GM12878 (cell line): ENCODE measurements at regions not wholly inside any gene's neighbourhood (a gene's known extent, or its start where the extent isn't known, plus 50 kb on each side); places are given as distances from the start of the nearest gene placed in this dataset.

Experiments used
- ATAC-seq: fragments of 200-7000 bp; cut with Tn5 transposase; 3 replicates; pipeline ENCODE4 v1.9.1; 2020; ENCODE audit warnings: mild to moderate bottlenecking, moderate library complexity
- BruUV-seq: library from RNA; stranded (reverse); fragments of 400-500 nt; replicated peaks from 2 replicates; lab custom pipeline; 2021; lab: Mats Ljungman, UMichigan
- CTCF ChIA-PET: fragments of 300-600 bp; sonication (Branson Sonifier 250); formaldehyde crosslinking; extraction: SDS; loops from one replicate; lab custom pipeline; 2021; ENCODE audit warnings: inconsistent platforms; lab: Yijun Ruan, JAX
- POLR2A ChIA-PET: fragments of 350-600 bp; formaldehyde crosslinking; extraction: SDS; loops from one replicate; lab custom pipeline; 2021; ENCODE audit warnings: inconsistent platforms; lab: Charles Lee
- RAD21 ChIA-PET: fragments of 300-600 bp; sonication (Branson Sonifier 250); formaldehyde crosslinking; loops from one replicate; lab custom pipeline; 2023; ENCODE audit warnings: antibody characterized with exemption; ENCODE audit not compliant: unreplicated experiment; lab: Charles Lee
- SMC1A ChIA-PET: fragments of 300-600 bp; sonication (Branson Sonifier 250); formaldehyde crosslinking; loops from one replicate; lab custom pipeline; 2023; ENCODE audit not compliant: unreplicated experiment, uncharacterized antibody; lab: Charles Lee
- DNase-seq: peaks from one replicate; pipeline ENCODE4 v3.0.0-alpha.2; 2011; ENCODE audit warnings: low read depth, low spot score
- FAIRE-seq: peaks from 3 replicates; lab custom pipeline; 2011; peaks lifted over from hg19 to GRCh38; lab: Jason Lieb, UNC
- H2AFZ ChIP-seq: 2 replicates; pipeline ENCODE4 v1.6.0; 2011; ENCODE audit warnings: low read depth, low read length, control low read depth; ENCODE audit not compliant: control insufficient read depth
- H3K27ac ChIP-seq: 2 replicates; pipeline ENCODE4 v1.5.1; 2011; ENCODE audit warnings: control low read depth; ENCODE audit not compliant: control insufficient read depth, insufficient read depth
- H3K27me3 ChIP-seq, 2 experiments: replicated peaks in 1 of 2; 2 replicates each; pipeline versions ENCODE4 v1.6.0 to v1.6.1; 2011; ENCODE audit warnings: low read length in 1 of 2; ENCODE audit not compliant: control insufficient read depth in 2 of 2, insufficient read depth in 2 of 2
- H3K36me3 ChIP-seq, 2 experiments: 2 replicates each; pipeline ENCODE4 v1.5.1; 2011; ENCODE audit warnings: low read length in 1 of 2; ENCODE audit not compliant: control insufficient read depth in 2 of 2, insufficient read depth in 2 of 2
- H3K4me1 ChIP-seq: 2 replicates; pipeline ENCODE4 v1.6.1; 2011; ENCODE audit warnings: mild to moderate bottlenecking, low read length, moderate library complexity, mixed read lengths; ENCODE audit not compliant: control insufficient read depth, insufficient read depth
- H3K4me2 ChIP-seq: 2 replicates; pipeline ENCODE4 v1.6.0; 2011; ENCODE audit warnings: control low read depth; ENCODE audit not compliant: control insufficient read depth, insufficient read depth
- H3K4me3 ChIP-seq: fragments of 200-600 bp; sonication (generic); 2 replicates; pipeline ENCODE4 v1.5.1; 2016
- H3K79me2 ChIP-seq: 2 replicates; pipeline ENCODE4 v1.6.0; 2011; ENCODE audit warnings: low read length; ENCODE audit not compliant: control insufficient read depth, insufficient read depth
- H3K9ac ChIP-seq: 2 replicates; pipeline ENCODE4 v1.8.0; 2011; ENCODE audit warnings: low read length, control low read depth, mixed read lengths; ENCODE audit not compliant: control insufficient read depth, insufficient read depth
- H3K9me3 ChIP-seq: replicated peaks from 3 replicates; pipeline ENCODE4 v1.5.1; 2011; ENCODE audit warnings: mild to moderate bottlenecking, low read length; ENCODE audit not compliant: control insufficient read depth, insufficient read depth
- H4K20me1 ChIP-seq: 2 replicates; pipeline ENCODE4 v1.6.0; 2011; ENCODE audit not compliant: control insufficient read depth, insufficient read depth
- BACH1 ChIP-seq: fragments of 450-650 bp; IDR thresholded peaks from 2 replicates; pipeline ENCODE4 v1.6.1; 2017; ENCODE audit warnings: mild to moderate bottlenecking, borderline replicate concordance
- CBX3 ChIP-seq: fragments of 200-600 bp; sonication (generic); IDR thresholded peaks from 2 replicates; pipeline ENCODE4 v1.6.1; 2016; ENCODE audit warnings: low read depth, borderline replicate concordance
- GATAD2B ChIP-seq: fragments of 450-650 bp; conservative IDR thresholded peaks from 2 replicates; pipeline ENCODE4 v1.6.1; 2017; ENCODE audit warnings: low read depth, mild to moderate bottlenecking, moderate library complexity
- JUND ChIP-seq: IDR thresholded peaks from 2 replicates; pipeline ENCODE4 v1.6.1; 2012; ENCODE audit warnings: low read depth, mild to moderate bottlenecking, low read length, improper control_type of control experiment, moderate library complexity
- LARP7 ChIP-seq: fragments of 450-650 bp; IDR thresholded peaks from 2 replicates; pipeline ENCODE4 v1.6.1; 2017; ENCODE audit warnings: mild to moderate bottlenecking
- RAD21 ChIP-seq: IDR thresholded peaks from 2 replicates; pipeline ENCODE4 v1.6.1; 2011; ENCODE audit warnings: mild to moderate bottlenecking, low read depth, low read length, moderate library complexity; ENCODE audit not compliant: insufficient read depth
- SMC3 ChIP-seq: IDR thresholded peaks from 2 replicates; pipeline ENCODE4 v1.6.1; 2011; ENCODE audit warnings: low read length, improper control_type of control experiment, borderline replicate concordance
- STAT1 ChIP-seq: fragments of 450-650 bp; conservative IDR thresholded peaks from 2 replicates; pipeline ENCODE4 v1.6.1; 2014; ENCODE audit warnings: antibody characterized with exemption, mild to moderate bottlenecking
- SUZ12 ChIP-seq: fragments of 200-600 bp; sonication (generic); IDR thresholded peaks from one replicate; pipeline ENCODE4 v1.6.1; 2018; ENCODE audit warnings: antibody characterized with exemption, mild to moderate bottlenecking; ENCODE audit not compliant: unreplicated experiment
- TARDBP ChIP-seq: IDR thresholded peaks from 2 replicates; pipeline ENCODE4 v1.6.1; 2016; ENCODE audit warnings: borderline replicate concordance
- YBX1 ChIP-seq: fragments of 450-650 bp; IDR thresholded peaks from 2 replicates; pipeline ENCODE4 v1.6.1; 2016; ENCODE audit warnings: antibody characterized with exemption
- WGBS: methylation state at CpG from one replicate; pipeline ENCODE4 v1.1.6; 2016; ENCODE audit warnings: low lambda C conversion rate; ENCODE audit not compliant: insufficient replicate concordance, insufficient coverage; ENCODE audit errors: missing lambda C conversion rate; 5-methylcytosine and 5-hydroxymethylcytosine counted together
- in situ Hi-C: fragments of 300-500 bp; cut with MboI; formaldehyde crosslinking; loops from 9 replicates; pipeline ENCODE4 v1.14.3; 2018; ENCODE audit warnings: mixed read lengths
- intact Hi-C: fragments of 100-400 bp; cut with micrococcal nuclease; formaldehyde crosslinking; loops from one replicate; pipeline ENCODE4 v1.14.2; 2022; ENCODE audit not compliant: unreplicated experiment
- TF ChIP-seq, protein P1 (sequence below): IDR thresholded peaks from 2 replicates; pipeline ENCODE4 v1.6.1; 2012; ENCODE audit warnings: mild to moderate bottlenecking, low read depth, low read length
- TF ChIP-seq, protein P2 (sequence below): fragments of 450-650 bp; IDR thresholded peaks from 2 replicates; pipeline ENCODE4 v1.6.1; 2017; ENCODE audit warnings: mild to moderate bottlenecking, low read depth, inconsistent platforms; ENCODE audit not compliant: poor library complexity, severe bottlenecking
- TF ChIP-seq, protein P3 (sequence below): fragments of 450-650 bp; IDR thresholded peaks from 2 replicates; pipeline ENCODE4 v1.6.1; 2017; ENCODE audit warnings: mild to moderate bottlenecking, moderate library complexity
- TF ChIP-seq, protein P4 (sequence below): IDR thresholded peaks from 2 replicates; pipeline ENCODE4 v1.6.1; 2011; ENCODE audit warnings: borderline replicate concordance, low read depth, mild to moderate bottlenecking, moderate library complexity, low read length; ENCODE audit not compliant: insufficient read depth, poor library complexity, severe bottlenecking

DNA sequence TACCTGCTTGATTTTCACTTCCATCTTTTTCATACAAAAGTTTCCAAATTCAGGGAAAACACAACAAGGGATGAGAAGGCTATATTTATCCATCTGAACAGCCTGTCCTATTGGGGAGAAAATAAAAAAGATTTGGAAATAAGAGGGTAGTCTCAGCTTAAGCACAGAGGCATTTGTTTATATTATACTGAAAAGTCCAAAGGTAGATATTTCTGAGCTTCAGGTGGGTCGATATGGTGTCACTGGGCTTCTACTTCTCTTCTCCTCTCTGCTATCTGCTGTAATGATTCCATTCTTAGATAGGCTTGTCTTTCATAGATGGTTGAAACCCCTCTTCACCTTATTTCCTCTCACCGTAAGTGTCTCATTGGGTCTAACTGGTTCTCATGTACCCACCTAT, 337.0 kb downstream of the INSC start:
- 0% methylated on average over 2 of the region's 2 CpGs for WGBS
- ChIA-PET CTCF (no interaction called here), RAD21 (no interaction called here)
- no peak for TF ChIP-seq RAD21
- TF ChIP-seq, protein P1, sequence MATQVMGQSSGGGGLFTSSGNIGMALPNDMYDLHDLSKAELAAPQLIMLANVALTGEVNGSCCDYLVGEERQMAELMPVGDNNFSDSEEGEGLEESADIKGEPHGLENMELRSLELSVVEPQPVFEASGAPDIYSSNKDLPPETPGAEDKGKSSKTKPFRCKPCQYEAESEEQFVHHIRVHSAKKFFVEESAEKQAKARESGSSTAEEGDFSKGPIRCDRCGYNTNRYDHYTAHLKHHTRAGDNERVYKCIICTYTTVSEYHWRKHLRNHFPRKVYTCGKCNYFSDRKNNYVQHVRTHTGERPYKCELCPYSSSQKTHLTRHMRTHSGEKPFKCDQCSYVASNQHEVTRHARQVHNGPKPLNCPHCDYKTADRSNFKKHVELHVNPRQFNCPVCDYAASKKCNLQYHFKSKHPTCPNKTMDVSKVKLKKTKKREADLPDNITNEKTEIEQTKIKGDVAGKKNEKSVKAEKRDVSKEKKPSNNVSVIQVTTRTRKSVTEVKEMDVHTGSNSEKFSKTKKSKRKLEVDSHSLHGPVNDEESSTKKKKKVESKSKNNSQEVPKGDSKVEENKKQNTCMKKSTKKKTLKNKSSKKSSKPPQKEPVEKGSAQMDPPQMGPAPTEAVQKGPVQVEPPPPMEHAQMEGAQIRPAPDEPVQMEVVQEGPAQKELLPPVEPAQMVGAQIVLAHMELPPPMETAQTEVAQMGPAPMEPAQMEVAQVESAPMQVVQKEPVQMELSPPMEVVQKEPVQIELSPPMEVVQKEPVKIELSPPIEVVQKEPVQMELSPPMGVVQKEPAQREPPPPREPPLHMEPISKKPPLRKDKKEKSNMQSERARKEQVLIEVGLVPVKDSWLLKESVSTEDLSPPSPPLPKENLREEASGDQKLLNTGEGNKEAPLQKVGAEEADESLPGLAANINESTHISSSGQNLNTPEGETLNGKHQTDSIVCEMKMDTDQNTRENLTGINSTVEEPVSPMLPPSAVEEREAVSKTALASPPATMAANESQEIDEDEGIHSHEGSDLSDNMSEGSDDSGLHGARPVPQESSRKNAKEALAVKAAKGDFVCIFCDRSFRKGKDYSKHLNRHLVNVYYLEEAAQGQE, result no peak
- no peak for TF ChIP-seq YBX1
- no peak for TF ChIP-seq STAT1
- no peak for TF ChIP-seq JUND
- TF ChIP-seq BACH1, result no peak
- TF ChIP-seq, protein P2, sequence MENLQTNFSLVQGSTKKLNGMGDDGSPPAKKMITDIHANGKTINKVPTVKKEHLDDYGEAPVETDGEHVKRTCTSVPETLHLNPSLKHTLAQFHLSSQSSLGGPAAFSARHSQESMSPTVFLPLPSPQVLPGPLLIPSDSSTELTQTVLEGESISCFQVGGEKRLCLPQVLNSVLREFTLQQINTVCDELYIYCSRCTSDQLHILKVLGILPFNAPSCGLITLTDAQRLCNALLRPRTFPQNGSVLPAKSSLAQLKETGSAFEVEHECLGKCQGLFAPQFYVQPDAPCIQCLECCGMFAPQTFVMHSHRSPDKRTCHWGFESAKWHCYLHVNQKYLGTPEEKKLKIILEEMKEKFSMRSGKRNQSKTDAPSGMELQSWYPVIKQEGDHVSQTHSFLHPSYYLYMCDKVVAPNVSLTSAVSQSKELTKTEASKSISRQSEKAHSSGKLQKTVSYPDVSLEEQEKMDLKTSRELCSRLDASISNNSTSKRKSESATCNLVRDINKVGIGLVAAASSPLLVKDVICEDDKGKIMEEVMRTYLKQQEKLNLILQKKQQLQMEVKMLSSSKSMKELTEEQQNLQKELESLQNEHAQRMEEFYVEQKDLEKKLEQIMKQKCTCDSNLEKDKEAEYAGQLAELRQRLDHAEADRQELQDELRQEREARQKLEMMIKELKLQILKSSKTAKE, result no peak
- TF ChIP-seq GATAD2B, result no peak
- TF ChIP-seq CBX3, result no peak
- TF ChIP-seq SUZ12, result no peak
- TF ChIP-seq, protein P3, sequence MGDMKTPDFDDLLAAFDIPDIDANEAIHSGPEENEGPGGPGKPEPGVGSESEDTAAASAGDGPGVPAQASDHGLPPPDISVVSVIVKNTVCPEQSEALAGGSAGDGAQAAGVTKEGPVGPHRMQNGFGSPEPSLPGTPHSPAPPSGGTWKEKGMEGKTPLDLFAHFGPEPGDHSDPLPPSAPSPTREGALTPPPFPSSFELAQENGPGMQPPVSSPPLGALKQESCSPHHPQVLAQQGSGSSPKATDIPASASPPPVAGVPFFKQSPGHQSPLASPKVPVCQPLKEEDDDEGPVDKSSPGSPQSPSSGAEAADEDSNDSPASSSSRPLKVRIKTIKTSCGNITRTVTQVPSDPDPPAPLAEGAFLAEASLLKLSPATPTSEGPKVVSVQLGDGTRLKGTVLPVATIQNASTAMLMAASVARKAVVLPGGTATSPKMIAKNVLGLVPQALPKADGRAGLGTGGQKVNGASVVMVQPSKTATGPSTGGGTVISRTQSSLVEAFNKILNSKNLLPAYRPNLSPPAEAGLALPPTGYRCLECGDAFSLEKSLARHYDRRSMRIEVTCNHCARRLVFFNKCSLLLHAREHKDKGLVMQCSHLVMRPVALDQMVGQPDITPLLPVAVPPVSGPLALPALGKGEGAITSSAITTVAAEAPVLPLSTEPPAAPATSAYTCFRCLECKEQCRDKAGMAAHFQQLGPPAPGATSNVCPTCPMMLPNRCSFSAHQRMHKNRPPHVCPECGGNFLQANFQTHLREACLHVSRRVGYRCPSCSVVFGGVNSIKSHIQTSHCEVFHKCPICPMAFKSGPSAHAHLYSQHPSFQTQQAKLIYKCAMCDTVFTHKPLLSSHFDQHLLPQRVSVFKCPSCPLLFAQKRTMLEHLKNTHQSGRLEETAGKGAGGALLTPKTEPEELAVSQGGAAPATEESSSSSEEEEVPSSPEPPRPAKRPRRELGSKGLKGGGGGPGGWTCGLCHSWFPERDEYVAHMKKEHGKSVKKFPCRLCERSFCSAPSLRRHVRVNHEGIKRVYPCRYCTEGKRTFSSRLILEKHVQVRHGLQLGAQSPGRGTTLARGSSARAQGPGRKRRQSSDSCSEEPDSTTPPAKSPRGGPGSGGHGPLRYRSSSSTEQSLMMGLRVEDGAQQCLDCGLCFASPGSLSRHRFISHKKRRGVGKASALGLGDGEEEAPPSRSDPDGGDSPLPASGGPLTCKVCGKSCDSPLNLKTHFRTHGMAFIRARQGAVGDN, result no peak
- no peak for TF ChIP-seq TARDBP
- TF ChIP-seq, protein P4, sequence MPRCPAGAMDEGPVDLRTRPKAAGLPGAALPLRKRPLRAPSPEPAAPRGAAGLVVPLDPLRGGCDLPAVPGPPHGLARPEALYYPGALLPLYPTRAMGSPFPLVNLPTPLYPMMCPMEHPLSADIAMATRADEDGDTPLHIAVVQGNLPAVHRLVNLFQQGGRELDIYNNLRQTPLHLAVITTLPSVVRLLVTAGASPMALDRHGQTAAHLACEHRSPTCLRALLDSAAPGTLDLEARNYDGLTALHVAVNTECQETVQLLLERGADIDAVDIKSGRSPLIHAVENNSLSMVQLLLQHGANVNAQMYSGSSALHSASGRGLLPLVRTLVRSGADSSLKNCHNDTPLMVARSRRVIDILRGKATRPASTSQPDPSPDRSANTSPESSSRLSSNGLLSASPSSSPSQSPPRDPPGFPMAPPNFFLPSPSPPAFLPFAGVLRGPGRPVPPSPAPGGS, result no peak
- no peak for TF ChIP-seq SMC3
- TF ChIP-seq LARP7, result no peak

More for the DNA sequence above, 337.0 kb downstream of the INSC start:
- Histone ChIP-seq H3K4me1 (no peaks in the 10 kb centered on the region), H3K27me3 (no peaks in the 10 kb centered on the region), H3K79me2 (no peaks in the 10 kb centered on the region), H3K9me3 (no peaks in the 10 kb centered on the region), H4K20me1 (no peaks in the 10 kb centered on the region), H3K4me3 (no peak overlapping the region), H3K36me3 (no peaks in the 10 kb centered on the region), H3K27ac (no peak overlapping the region), H2AFZ (no peak overlapping the region), H3K4me2 (no peak overlapping the region), H3K9ac (no peak overlapping the region)
- ChIA-PET POLR2A (no interaction called here), SMC1A (interaction anchor here (0.9 kb wide), 1 partner anchor 25 kb away, joined by 3 read pairs; no protein-coding TSS in a partner anchor)
- FAIRE-seq (no peak), ATAC-seq (no peak), DNase-seq (no peak)
- BruUV-seq, result no TSS peak
- in situ Hi-C loops (no loop called here), intact Hi-C loops (no loop called here)
